Embryonic facial prominence (tissue), 1 donor: ENCODE measurements at regions not wholly inside any gene's neighbourhood (a gene's known extent, or its start where the extent isn't known, plus 50 kb on each side); places are given as distances from the start of the nearest gene placed in this dataset.
"Not testable (repeated sequence)": the region's sequence is repeated elsewhere in the genome, so short reads cannot be mapped to it uniquely, and the experiment has no call there.

Experiments
- DNase-seq: peaks from one replicate; pipeline ENCODE4 v3.0.0-alpha.2; 2016; ENCODE audit errors: extremely low spot score

DNA sequence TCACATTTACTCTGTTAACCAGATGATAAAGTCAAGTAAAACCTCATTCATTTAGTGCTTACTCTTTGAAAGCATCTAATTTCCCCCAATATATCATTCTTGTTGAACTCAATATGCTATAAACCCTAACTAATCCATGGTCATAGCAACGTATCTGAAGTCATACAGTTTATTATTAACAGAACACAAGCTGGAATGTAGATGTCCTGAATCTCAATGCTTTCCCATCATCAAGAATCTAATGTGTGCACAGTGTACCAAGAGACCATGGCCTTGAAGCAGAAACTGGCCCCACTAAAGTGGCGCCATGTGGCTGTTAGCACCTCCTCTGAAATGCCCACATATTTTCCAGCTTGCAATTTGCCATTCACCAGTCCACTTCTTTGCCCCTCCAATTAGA, 245.8 kb downstream of the SOX9 start:
- no peak for DNase-seq

- DNase-seq: no peak
Observed at GRCh38 chr17:72368191-72368590, 247.4 kb downstream of the SOX9 start.

GRCh38 chr17:72369366-72369765, 248.5 kb downstream of the SOX9 start:
- DNase-seq: no peak

DNA sequence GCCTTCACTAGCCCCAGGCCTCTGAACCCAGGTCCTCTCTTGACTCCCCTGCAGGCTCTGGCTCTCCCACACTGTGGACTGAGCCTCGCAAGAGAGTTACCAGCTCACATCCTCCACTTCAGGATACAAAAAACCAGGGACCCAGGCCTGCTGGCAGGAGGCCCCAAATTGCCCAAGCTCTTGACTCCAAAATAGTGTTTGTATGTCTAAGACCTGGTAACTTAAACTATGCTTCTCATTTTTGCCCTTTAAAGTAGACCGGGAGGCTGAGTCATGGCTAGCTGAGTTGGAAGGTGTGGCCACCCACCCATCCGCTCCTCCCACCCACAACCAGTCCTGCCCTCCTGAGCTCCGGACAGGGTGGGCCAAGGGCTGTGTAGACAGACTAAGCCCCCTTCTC, 250.0 kb downstream of the SOX9 start:
- no peak for DNase-seq

- DNase-seq: no peak
Observed at GRCh38 chr17:72372185-72372584, 251.4 kb downstream of the SOX9 start.

GRCh38 chr17:72373910-72374741, 253.3 kb downstream of the SOX9 start:
- no peak for DNase-seq

- peak; percentile 79 for DNase-seq
Observed at GRCh38 chr17:72376526-72377345, 255.9 kb downstream of the SOX9 start.

- no peak for DNase-seq
Observed at GRCh38 chr17:72378414-72379390, 257.9 kb downstream of the SOX9 start.

DNA sequence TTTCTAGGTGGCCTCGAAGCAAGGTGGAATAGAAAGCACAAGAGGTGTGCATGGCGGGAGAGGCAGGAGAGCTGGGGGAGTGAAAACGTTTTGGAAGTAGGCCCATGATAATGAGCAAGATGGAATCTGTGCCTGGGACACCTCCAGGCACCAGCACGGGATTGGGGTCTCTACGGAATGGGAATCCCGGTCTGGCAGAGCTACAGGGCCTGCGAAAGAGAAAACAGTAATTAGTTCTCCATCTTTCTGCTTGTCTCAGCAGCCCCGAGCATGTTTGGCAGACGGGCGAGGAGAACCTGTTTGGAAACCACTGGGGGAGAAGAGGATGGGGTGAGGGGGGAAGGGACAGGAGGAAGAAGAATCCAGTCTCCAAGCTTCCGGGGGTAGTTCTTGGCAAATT, 258.7 kb downstream of the SOX9 start:
- DNase-seq: no peak

GRCh38 chr17:72380120-72380519, 259.3 kb downstream of the SOX9 start:
- no peak for DNase-seq

DNA sequence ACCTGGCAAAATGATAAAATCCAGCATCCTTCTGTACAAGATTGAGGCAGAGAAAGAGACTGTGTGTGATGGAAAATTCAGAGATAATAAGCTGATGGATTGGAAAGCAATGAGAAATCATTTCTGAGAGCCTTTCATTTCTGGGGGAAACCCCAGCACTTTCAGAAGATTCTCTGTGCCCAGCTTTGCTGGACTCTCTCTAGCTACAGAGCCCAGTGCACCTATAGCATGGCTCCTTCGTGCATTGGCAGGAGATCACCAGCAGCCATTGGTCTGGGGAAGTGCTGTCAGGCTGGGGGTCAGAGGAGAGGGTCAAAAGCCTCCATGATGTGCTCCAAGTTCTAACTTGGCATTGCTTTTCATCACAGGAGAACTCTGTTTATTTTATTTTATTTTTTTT, 259.9 kb downstream of the SOX9 start:
- DNase-seq: no peak

GRCh38 chr17:72381597-72382397, 261.0 kb downstream of the SOX9 start:
- DNase-seq: no peak

DNA sequence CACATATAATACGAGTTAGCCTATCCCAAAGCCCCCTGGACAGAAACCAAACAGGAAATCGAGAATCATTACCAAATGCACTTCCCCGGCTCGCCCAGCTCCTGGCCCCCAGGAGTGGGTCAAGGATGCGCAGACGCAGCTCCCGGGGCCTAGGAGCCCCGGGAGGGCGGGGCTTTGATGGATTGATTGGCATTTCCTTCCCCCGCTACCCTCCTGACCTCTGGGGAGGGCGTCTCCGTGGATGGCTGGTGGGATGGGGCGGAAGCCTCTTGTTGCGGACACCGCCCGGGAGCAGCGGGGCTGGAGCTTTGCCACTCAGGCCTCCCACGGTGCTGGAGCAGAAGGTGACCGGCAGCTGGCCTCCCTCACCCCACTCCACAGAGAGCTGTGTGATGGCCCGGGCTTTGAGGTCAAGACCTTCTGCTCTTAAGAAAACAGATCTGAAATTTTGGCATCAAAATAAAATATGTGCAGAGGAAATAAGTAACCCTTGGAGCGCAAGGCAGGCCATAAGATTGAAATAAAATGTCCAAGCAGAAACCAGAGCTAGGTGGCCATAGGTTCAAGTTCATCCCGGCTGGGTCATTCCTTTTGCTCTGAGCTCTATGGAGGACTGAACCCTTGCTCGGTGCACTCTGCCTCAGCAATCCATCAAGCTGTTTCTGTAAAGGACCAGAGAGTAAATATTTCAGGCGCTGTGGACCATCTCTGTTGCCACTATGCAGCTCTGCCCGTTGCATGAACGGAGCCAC, 262.3 kb downstream of the SOX9 start:
- DNase-seq: no peak

- no peak for DNase-seq
Observed at GRCh38 chr17:72385475-72385874, 264.7 kb downstream of the SOX9 start.

DNA sequence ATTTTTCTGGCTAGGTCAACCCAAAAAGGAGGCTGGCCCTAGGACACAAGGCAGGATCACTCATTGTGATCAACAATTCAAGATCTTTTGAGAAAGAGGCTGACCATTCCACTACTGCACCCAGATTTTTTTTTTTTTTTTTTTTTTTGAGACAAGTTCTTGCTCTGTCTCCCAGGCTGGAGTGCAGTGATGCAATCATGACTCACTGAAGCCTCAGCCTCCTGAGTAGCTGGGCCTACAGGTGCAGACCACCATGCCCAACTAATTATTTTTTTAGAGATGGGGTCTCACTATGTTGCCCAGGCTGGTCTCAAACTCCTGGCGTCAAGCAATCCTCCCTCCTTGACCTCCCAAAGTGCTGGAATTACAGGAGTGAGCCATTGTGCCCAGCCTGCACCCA, 265.4 kb downstream of the SOX9 start:
- not testable (repeated sequence) for DNase-seq

- DNase-seq: no peak
Observed at GRCh38 chr17:72386619-72387237, 265.9 kb downstream of the SOX9 start.

- DNase-seq: no peak
Observed at GRCh38 chr17:72387487-72387886, 266.7 kb downstream of the SOX9 start.

- no peak for DNase-seq
Observed at GRCh38 chr17:72387969-72388368, 267.1 kb downstream of the SOX9 start.

DNA sequence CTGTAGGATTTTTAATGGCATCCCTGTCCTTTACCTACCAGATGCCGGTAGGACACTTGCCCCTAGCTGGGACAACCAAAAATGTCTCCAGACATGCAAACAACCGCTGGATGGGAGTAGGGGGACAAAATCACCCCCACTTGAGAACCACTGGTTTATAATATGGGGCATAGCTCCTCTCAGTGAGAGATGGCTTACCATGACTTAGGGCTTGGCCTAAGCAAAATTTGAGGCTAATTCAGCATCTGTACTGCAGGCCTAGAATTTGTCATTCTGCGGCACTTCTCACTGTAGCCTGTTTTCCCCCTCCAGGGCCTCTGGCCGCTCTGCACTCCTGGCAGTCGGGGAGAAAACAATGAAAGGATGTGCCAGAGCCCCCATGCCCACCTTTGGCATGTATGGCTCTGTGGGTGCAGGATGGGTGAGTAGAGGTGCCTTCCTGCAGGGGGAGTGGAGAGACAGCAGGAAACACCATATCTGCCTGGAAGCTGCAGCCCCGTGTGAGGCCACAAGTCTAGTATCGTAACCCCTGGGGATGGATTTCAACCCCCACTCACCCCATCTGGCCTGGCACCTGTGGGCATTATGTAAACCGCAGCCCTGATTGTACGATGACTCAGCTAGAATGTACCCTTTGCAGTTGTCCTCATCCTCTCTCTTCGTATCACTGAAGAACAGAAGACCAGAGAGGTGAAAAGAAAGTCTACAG, 268.1 kb downstream of the SOX9 start:
- no peak for DNase-seq
